Type B pancreatic cell (in vitro differentiated cells): ENCODE measurements at regions not wholly inside any gene's neighbourhood (a gene's known extent, or its start where the extent isn't known, plus 50 kb on each side); places are given as distances from the start of the nearest gene placed in this dataset.

Source experiments
- DNase-seq: peaks from one replicate; pipeline ENCODE4 v3.0.0; 2021; ENCODE audit warnings: mixed read lengths; ENCODE audit not compliant: unreplicated experiment; ENCODE audit errors: extremely low spot score
- H3K27ac Mint-ChIP-seq: 2 replicates; pipeline ENCODE4 v1.8.0; 2021; ENCODE audit warnings: mild to moderate bottlenecking, mixed read lengths
- H3K27me3 Mint-ChIP-seq: 2 replicates; pipeline ENCODE4 v1.8.0; 2021; ENCODE audit warnings: mixed read lengths
- H3K36me3 Mint-ChIP-seq: 2 replicates; pipeline ENCODE4 v1.8.0; 2021; ENCODE audit warnings: mixed read lengths
- H3K4me1 Mint-ChIP-seq: one replicate; pipeline ENCODE4 v1.8.0; 2021; ENCODE audit warnings: mixed read lengths; ENCODE audit not compliant: unreplicated experiment
- H3K4me3 Mint-ChIP-seq: 2 replicates; pipeline ENCODE4 v1.8.0; 2021; ENCODE audit warnings: mild to moderate bottlenecking, mixed read lengths
- H3K9me3 Mint-ChIP-seq: 2 replicates; pipeline ENCODE4 v1.8.0; 2021; ENCODE audit warnings: mixed read lengths
- TF ChIP-seq, protein P1 (sequence below): fragments of 200-600 bp; sonication (generic); conservative IDR thresholded peaks from 2 replicates; pipeline ENCODE4 v1.5.0; 2021; ENCODE audit warnings: antibody characterized with exemption, mild to moderate bottlenecking

DNA sequence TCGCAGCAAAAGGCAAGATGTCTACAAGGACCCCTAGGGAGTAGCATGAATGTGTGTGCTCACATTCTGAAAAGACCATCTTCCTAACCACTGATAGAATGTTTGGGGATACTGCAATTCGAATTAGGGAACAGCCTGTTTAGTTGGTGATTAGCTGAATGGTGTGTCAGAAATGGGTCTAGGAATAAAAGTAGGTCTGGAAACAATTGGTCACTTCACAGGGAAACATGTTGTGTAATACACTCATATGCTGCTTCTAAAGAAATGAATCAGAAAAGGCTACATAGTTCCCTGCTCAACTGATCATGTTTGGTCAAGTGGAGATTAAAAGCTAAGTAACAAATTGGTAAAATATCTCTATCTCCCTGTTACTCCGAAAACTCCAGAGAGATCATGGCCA, 2362.4 kb upstream of the TENM3 start:
- Mint-ChIP-seq H3K27me3 (peaks cover 3% of the 10 kb centered on the region), H3K4me1 (no peaks in the 10 kb centered on the region), H3K36me3 (no peaks in the 10 kb centered on the region), H3K4me3 (no peak overlapping the region), H3K9me3 (no peaks in the 10 kb centered on the region), H3K27ac (no peak overlapping the region)
- no peak for DNase-seq
- TF ChIP-seq, protein P1, sequence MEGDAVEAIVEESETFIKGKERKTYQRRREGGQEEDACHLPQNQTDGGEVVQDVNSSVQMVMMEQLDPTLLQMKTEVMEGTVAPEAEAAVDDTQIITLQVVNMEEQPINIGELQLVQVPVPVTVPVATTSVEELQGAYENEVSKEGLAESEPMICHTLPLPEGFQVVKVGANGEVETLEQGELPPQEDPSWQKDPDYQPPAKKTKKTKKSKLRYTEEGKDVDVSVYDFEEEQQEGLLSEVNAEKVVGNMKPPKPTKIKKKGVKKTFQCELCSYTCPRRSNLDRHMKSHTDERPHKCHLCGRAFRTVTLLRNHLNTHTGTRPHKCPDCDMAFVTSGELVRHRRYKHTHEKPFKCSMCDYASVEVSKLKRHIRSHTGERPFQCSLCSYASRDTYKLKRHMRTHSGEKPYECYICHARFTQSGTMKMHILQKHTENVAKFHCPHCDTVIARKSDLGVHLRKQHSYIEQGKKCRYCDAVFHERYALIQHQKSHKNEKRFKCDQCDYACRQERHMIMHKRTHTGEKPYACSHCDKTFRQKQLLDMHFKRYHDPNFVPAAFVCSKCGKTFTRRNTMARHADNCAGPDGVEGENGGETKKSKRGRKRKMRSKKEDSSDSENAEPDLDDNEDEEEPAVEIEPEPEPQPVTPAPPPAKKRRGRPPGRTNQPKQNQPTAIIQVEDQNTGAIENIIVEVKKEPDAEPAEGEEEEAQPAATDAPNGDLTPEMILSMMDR: no peak

DNA sequence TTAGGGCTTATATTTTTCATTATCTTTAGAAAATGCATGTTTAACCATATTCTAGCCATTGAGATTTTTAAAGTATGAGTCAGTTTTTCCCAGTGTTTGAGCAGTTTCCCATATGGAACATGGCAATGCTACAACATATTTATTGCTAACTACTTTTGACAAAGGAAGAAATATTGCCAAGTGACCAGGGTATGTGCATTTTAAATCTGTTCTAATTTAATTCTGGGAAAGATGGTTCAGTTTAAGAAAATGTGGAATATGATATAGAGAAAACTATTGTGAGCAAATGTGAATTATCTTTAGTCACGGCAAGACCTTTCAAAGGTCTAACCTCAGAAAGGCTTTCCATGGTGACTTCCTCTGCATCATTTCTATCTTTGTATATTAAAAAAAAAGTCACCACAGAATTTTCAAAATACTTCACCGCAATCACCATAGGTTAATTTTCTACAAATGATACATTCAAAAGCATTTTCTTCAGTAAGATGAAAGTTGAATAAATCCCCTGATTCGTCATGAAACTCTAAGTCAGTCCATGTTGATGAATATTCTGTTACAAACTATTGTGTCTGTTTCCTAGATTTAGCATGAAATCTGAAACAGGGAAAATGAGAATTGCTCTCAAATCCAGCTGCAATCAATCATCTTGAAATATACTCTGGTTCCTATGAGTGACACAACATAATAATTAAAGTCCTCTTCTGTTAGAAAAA, 2349.0 kb upstream of the TENM3 start:
- TF ChIP-seq, protein P1: no peak
- Mint-ChIP-seq H3K4me1 (no peaks in the 10 kb centered on the region), H3K36me3 (no peaks in the 10 kb centered on the region), H3K27ac (no peak overlapping the region), H3K4me3 (no peak overlapping the region), H3K27me3 (no peaks in the 10 kb centered on the region), H3K9me3 (no peaks in the 10 kb centered on the region)
- no peak for DNase-seq

DNA sequence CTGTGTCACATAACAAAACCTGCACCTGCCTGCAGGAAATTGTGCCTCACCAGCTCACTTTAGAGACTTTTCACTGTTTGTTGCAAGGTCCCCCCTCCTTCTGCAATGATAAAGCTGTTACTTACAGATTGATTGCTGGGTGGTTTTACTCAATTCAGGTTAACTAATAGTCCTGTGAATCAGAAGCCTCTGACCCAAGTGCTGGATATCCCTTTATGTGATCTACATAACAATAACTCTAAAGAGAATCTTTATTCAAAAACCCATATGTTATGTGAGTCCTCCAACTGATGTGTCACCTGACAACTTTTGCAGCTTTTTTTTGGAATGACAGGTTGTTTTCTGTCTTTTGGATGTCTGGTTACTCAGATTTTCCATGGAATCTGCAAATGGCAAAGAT, 2323.6 kb upstream of the TENM3 start:
- H3K4me1 Mint-ChIP-seq: no peaks in the 10 kb centered on the region
- no peaks in the 10 kb centered on the region for H3K27me3 Mint-ChIP-seq
- H3K9me3 Mint-ChIP-seq: no peaks in the 10 kb centered on the region
- DNase-seq: no peak
- no peak overlapping the region for H3K4me3 Mint-ChIP-seq
- no peak overlapping the region for H3K27ac Mint-ChIP-seq
- TF ChIP-seq, protein P1: no peak
- H3K36me3 Mint-ChIP-seq: no peaks in the 10 kb centered on the region

DNA sequence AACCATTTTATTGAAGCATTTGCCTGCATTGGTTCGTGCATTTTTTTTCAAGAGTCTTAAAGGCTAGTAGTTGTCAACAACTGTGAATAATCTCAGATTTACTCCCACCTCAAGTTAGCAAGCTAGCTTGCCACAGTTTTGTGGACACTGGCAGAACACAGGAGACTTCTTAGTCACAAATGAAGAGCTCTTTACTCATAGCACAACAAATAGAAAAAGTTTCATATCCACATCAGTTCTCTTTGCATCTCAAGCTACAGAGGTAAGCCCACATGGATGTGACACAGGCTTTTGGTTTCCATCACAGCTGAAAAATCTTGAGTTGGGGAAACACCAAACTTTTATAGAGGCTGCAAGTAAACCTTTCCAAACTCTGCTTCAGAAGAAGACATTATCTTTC, 2315.7 kb upstream of the TENM3 start:
- H3K27me3 Mint-ChIP-seq: no peaks in the 10 kb centered on the region

DNA sequence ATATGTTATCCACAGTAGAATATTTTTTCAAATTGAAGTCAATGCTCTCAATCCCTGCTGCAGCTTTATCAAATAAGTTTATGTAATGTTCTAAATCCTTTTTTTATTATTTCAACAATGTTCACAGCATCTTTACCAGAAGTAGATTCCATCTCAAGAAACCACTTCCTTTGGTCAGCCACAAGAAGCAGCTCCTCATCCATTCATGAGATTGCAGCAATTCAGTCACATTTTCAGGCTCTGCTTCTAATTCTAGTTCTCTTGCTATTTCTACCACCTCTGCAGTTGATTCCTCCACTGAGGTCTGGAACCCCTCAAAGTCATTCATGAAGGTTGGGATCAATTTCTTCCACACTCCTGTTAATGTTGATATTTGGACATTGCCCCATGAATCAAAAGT, 2301.3 kb upstream of the TENM3 start:
- TF ChIP-seq, protein P1: no peak
- H3K4me1 Mint-ChIP-seq: no peaks in the 10 kb centered on the region
- DNase-seq: no peak
- H3K9me3 Mint-ChIP-seq: peaks cover 12% of the 10 kb centered on the region
- H3K27ac Mint-ChIP-seq: no peak overlapping the region
- no peaks in the 10 kb centered on the region for H3K27me3 Mint-ChIP-seq
- H3K36me3 Mint-ChIP-seq: no peaks in the 10 kb centered on the region
- H3K4me3 Mint-ChIP-seq: no peak overlapping the region

More for the DNA sequence above, 2315.7 kb upstream of the TENM3 start:
- Mint-ChIP-seq H3K4me1 (no peaks in the 10 kb centered on the region), H3K36me3 (no peaks in the 10 kb centered on the region), H3K9me3 (no peaks in the 10 kb centered on the region), H3K4me3 (no peak overlapping the region), H3K27ac (no peak overlapping the region)
- DNase-seq: no peak
- TF ChIP-seq, protein P1: no peak
